Transverse colon (tissue), 4 donors: ENCODE measurements at regions not wholly inside any gene's neighbourhood (a gene's known extent, or its start where the extent isn't known, plus 50 kb on each side); places are given as distances from the start of the nearest gene placed in this dataset.

Experiments used
- DNase-seq: peaks from one replicate; pipeline ENCODE4 v3.0.0-alpha.2; 2019
- H3K27ac ChIP-seq, 4 donors: fragments of 200-600 bp; sonication (generic); 2 replicates each; pipeline ENCODE4 v1.5.1; 2016 to 2018; ENCODE audit warnings: inconsistent platforms in 4 of 4
- H3K27me3 ChIP-seq: fragments of 200-600 bp; sonication (generic); 2 replicates; pipeline ENCODE4 v1.5.1; 2017; ENCODE audit warnings: inconsistent platforms
- H3K36me3 ChIP-seq, 4 donors: fragments of 200-600 bp; sonication (generic); 2 replicates each; pipeline ENCODE4 v1.5.1; 2017 to 2019; ENCODE audit warnings: inconsistent platforms in 4 of 4
- H3K4me1 ChIP-seq, 4 donors: fragments of 200-600 bp; sonication (generic); 2 replicates each; pipeline ENCODE4 v1.5.1; 2017 to 2020; ENCODE audit warnings: inconsistent platforms in 4 of 4
- H3K4me3 ChIP-seq, 4 donors: fragments of 200-600 bp; sonication (generic); 1 replicate in 1 of 4; 2 replicates in 3 of 4; pipeline versions ENCODE4 v1.5.1 to v1.6.1; 2017 to 2019; ENCODE audit warnings: inconsistent platforms in 4 of 4
- H3K9me3 ChIP-seq, 2 donors: fragments of 200-600 bp; sonication (generic); 2 replicates each; pipeline ENCODE4 v1.5.1; 2017 to 2019; ENCODE audit warnings: inconsistent platforms in 2 of 2
- CTCF ChIP-seq, 5 experiments: fragments of 200-600 bp in 3 of 5; fragments of 450-650 bp in 2 of 5; sonication (generic) in 3 of 5; IDR thresholded peaks; 1 replicate in 2 of 5; 2 replicates in 3 of 5; pipeline ENCODE4 v1.5.1; 2016 to 2017; ENCODE audit warnings: antibody characterized with exemption in 5 of 5, inconsistent platforms in 3 of 5, mild to moderate bottlenecking in 2 of 5, moderate library complexity in 1 of 5
- EP300 ChIP-seq: sonication (generic); formaldehyde crosslinking; IDR thresholded peaks from one replicate; pipeline ENCODE4 v1.6.1; 2017; ENCODE audit warnings: antibody characterized with exemption, low read depth
- POLR2A ChIP-seq: fragments of 450-650 bp; IDR thresholded peaks from one replicate; pipeline ENCODE4 v1.6.1; 2016; ENCODE audit warnings: antibody characterized with exemption, mild to moderate bottlenecking, moderate library complexity
- POLR2AphosphoS5 ChIP-seq, 3 donors: sonication (generic); formaldehyde crosslinking; IDR thresholded peaks; one replicate each; pipeline ENCODE4 v1.6.1; 2016; ENCODE audit warnings: antibody characterized with exemption in 3 of 3
- WGBS, 2 donors: methylation state at CpG; one replicate each; pipeline ENCODE4 v1.1.5; 2018; ENCODE audit warnings: low coverage in 1 of 2; 5-methylcytosine and 5-hydroxymethylcytosine counted together
- in situ Hi-C, 4 donors: fragments of 200-750 bp; cut with MboI; loops; one replicate each; pipeline versions ENCODE4 v1.15.0 to v1.15.1; 2017; ENCODE audit warnings: low sequenced_read_pairs in 3 of 4, low pct_ligation_motif_present in 1 of 4, low pct_unique_long_range_greater_than_20kb in 1 of 4
- intact Hi-C: fragments of 100-400 bp; cut with DNase I; formaldehyde crosslinking; loops from one replicate; pipeline ENCODE4 v1.15.1; 2023; ENCODE audit warnings: low total_unique reads

GRCh38 chr5:52668544-52669185, 119.1 kb upstream of the ITGA1 start:
- Histone ChIP-seq H3K4me1 (peaks cover 0 to 4% (median 0%) of the 10 kb centered on the region in 4 donors), H3K4me3 (no peak overlapping the region), H3K36me3 (no peaks in the 10 kb centered on the region), H3K27ac (no peak overlapping the region), H3K9me3 (no peaks in the 10 kb centered on the region), H3K27me3 (no peaks in the 10 kb centered on the region)
- in situ Hi-C loops (loop anchor here in 3 of 4 donors (25.0 kb wide), 1 partner anchor 1706 kb away; no protein-coding TSS in a partner anchor), intact Hi-C loops (no loop called here)
- WGBS, 2 donors, result 83 to 90% methylated on average over 2 to 20 of the region's 20 CpGs
- TF ChIP-seq EP300 (no peak), POLR2A (no peak), POLR2AphosphoS5 (IDR thresholded peaks at IDR 0.05) (no peak), CTCF (IDR thresholded peaks at IDR 0.05) (no peak)
- no peak for DNase-seq

GRCh38 chr5:52672459-52672858, 115.3 kb upstream of the ITGA1 start:
- 11 to 14% methylated on average over 1 of the region's 1 CpG for WGBS, 2 donors

GRCh38 chr5:52673495-52673894, 114.2 kb upstream of the ITGA1 start:
- intact Hi-C loops, result no loop called here

More at GRCh38 chr5:52672459-52672858, 115.3 kb upstream of the ITGA1 start:
- no peak overlapping the region for H3K27ac ChIP-seq
- no peak for TF ChIP-seq CTCF (IDR thresholded peaks at IDR 0.05)
- no peak for TF ChIP-seq EP300
- in situ Hi-C loops, result loop anchor here in 3 of 4 donors (25.0 kb wide), 1 partner anchor 1710 kb away; no protein-coding TSS in a partner anchor
- no peaks in the 10 kb centered on the region for H3K4me1 ChIP-seq
- DNase-seq, result no peak
- no peak overlapping the region for H3K4me3 ChIP-seq
- no peaks in the 10 kb centered on the region for H3K36me3 ChIP-seq
- H3K9me3 ChIP-seq, result no peaks in the 10 kb centered on the region
- no peaks in the 10 kb centered on the region for H3K27me3 ChIP-seq
- intact Hi-C loops, result no loop called here

More at GRCh38 chr5:52673495-52673894, 114.2 kb upstream of the ITGA1 start:
- Histone ChIP-seq H3K4me3 (no peak overlapping the region), H3K9me3 (no peaks in the 10 kb centered on the region), H3K4me1 (no peaks in the 10 kb centered on the region), H3K27me3 (no peaks in the 10 kb centered on the region), H3K36me3 (no peaks in the 10 kb centered on the region), H3K27ac (no peak overlapping the region)
- TF ChIP-seq CTCF (IDR thresholded peaks at IDR 0.05) (no peak), POLR2A (no peak), EP300 (no peak), POLR2AphosphoS5 (IDR thresholded peaks at IDR 0.05) (no peak)
- 62 to 68% methylated on average over 3 of the region's 3 CpGs for WGBS, 2 donors
- in situ Hi-C loops, result loop anchor here in 3 of 4 donors (25.0 kb wide), 1 partner anchor 1711 kb away; no protein-coding TSS in a partner anchor
- DNase-seq, result no peak
